HG03060 (cell line): ENCODE measurements at regions not wholly inside any gene's neighbourhood (a gene's known extent, or its start where the extent isn't known, plus 50 kb on each side); places are given as distances from the start of the nearest gene placed in this dataset.
"Not testable (repeated sequence)": the region's sequence is repeated elsewhere in the genome, so short reads cannot be mapped to it uniquely, and the experiment has no call there.

Source experiments
- ATAC-seq: cut with Tn5 transposase; IDR thresholded peaks from one replicate; pipeline ENCODE4 v1.9.1; 2021; ENCODE audit warnings: low read depth, moderate number of reproducible peaks; ENCODE audit not compliant: unreplicated experiment

DNA sequence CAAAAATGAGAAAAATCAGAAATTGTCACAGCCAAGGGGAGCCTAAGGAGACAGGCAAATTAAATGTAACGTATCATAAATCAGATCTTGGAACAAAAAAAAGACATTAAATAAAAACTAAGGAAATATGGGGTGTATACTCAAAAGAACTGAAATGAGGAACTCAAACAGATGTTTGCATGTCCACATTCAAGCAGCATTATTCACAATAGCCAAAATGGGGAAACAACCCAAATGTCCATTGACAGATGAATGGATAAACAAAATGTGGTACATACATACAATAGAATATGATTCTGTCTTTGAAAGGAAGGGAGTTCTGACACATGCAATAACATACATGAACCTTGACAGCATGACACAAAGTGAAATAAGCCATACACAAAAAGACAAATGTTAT is 155.8 kb upstream of the KLF7 start:
- no peak for ATAC-seq

DNA sequence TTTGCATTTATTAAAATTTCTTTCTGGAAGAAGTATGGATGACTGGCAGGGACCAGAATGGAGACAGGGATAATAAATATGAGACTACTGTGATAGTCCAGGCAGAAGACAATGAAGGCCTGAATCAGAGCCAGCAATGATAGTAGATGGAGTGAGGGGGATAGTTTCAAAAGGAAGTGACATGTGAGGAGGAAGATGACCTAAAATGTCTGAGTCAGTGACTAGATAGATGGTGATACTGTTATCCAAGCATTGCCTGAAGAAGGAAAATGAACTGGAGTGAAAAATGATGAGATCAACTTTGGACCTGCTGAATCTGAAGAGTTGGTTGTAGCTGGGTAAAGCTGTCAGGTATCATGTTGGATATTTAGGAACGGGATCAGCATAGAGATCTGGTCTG is 158.3 kb upstream of the KLF7 start:
- no peak for ATAC-seq

DNA sequence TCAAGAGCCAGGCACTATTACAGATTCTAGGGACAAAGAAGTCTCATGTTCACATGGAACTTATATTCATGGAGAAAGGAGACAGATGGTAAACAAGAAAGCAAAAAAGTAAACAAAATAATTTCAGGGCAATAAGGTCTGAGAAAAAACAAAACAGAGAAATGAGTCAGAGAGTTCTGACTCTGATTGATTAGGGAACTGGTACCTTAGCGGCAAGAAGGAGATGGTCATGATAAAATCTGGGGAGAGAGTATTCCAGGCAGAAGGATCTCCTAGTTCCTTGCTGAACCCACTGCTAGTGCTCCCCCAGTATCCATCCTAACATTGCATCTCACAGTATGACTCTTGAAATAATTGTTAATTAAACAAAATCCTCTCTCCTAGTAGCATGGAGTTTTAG is 161.8 kb upstream of the KLF7 start:
- no peak for ATAC-seq

DNA sequence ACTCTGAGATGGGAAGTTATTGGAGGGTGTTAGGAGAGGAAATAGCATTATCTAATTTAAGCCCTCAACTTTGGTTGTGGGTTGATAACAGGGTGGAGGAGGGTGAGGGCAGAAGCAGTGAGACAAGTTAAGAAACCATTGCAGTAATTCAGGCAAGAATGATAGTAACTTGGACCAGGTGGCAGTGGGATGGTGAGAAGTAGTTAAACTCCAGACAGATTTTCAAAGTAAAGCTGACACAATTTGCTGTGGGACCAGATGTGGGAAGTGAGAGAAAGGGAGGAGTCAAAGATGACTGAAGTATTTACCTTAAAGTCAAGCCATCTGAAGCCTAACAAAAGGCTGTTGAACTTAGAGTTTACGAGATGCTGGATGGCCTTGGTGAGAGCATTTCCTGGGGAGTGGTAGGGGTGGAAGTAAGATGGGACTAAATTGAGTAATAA is 163.2 kb upstream of the KLF7 start:
- ATAC-seq = no peak

DNA sequence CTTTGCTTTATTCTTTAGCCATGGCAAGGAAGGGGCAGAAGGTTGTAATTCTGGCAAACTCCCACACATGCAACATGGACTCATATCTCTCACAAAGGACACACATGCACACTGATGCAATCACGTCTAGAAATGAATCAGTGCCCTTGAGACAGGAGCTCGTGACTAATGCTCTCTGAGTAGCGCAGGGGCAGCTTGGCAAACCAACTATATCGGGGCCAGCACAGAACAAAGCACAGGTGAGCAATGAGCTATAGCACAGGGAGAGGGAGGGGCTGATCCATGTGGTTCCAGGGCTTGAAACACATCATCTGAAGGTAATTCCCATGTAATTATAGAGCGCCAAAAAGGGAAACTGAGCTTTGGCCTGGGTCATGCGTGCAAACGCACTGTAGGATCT is 165.2 kb upstream of the KLF7 start:
- peak; percentile 65 for ATAC-seq

DNA sequence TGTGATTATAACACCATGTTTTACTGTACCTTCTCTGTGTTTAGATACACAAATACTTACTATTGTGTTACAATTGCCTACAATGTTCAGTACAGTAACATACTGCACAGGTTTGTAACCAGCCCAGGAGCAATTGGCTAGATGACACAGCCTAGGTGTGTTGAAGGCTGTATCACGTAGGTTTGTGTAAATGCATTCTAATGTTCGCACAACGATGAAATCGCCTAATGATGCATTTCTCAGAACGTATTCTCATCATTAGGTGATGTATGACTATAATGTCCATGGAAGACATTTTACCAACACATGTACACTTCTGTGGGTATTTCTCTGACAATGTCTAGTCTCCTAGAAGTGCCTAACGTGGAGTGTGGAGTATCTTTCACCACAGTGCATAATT is 165.9 kb upstream of the KLF7 start:
- no peak for ATAC-seq

DNA sequence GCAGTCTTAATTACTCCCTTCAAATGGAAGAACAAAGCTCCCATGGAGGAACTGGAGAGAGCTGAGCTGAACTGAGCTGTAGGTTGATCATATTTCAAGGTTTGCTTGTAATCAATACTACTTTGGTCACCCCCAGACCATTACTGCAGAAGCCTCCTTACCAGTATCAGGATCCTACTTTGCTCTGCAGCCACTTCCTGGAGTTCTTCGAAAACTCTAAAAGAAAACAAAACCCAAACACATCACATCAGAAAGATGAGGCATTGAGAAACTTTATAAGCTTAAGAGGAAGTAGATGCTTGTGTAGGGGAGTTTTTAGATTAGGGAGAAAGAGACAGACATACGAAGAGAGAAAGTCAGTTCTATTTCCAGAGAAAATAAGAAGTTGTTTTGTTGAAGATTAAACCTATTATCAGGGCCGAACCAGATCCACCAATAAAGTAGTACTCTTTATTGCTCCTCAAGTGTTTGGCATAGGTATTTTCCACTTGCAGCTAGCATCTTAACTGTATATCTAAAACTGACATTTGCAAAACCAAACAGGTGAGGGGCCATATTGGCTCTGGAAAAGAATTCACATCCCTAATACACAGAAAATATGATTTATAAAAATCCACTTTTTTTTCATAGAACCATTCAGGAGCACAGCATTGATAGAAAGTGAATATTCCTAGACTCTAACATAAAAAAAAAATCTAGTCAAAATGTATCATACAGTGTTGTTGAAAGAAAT is 166.9 kb upstream of the KLF7 start:
- ATAC-seq = no peak

DNA sequence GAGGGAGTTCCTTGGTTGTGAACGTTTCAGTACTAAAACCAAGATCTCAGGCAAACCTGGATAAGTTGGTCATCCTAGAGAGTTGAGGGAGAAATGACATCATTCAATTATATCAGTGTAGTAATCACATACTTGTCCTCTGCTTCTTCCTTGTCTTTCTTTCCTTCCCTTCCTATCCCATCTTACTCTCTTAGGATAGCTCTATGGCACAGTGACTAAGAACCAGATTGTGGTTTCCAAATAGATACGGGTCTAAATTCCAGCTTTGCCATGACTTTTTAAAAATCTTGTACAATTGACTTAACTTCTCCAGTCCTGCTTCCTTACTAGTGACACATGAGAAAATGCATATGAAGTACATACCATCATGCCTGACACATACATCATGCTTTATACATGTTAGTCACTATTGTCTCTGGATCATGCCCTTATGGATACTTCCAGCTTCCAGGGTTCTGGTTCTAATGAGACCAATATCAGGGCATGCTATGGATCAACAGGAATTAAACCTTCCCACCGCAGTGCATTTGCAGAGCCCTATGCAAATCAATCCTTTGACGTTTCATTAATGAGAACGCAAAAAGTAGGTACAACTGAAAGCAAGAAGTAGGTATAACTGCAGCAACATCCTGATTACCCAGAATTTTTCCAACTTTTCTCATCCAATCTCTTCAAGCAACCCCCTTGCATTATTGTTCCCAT is 168.0 kb upstream of the KLF7 start:
- ATAC-seq = no peak

DNA sequence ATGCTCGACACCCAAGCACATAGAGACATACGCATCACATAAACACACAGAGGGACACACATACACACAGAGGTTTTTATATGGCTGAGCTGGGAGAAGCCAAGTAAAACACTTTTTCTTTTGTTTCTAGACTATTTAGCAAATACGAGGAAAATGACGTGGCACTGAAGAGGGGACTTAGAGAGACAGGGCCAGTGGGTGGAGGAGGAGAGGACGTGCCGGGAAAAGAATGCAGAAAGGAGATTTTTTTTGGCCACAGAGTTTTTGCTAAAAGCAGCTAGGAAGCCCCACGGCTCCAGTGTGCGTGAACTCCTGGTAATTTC is 168.5 kb upstream of the KLF7 start:
- ATAC-seq = no peak

DNA sequence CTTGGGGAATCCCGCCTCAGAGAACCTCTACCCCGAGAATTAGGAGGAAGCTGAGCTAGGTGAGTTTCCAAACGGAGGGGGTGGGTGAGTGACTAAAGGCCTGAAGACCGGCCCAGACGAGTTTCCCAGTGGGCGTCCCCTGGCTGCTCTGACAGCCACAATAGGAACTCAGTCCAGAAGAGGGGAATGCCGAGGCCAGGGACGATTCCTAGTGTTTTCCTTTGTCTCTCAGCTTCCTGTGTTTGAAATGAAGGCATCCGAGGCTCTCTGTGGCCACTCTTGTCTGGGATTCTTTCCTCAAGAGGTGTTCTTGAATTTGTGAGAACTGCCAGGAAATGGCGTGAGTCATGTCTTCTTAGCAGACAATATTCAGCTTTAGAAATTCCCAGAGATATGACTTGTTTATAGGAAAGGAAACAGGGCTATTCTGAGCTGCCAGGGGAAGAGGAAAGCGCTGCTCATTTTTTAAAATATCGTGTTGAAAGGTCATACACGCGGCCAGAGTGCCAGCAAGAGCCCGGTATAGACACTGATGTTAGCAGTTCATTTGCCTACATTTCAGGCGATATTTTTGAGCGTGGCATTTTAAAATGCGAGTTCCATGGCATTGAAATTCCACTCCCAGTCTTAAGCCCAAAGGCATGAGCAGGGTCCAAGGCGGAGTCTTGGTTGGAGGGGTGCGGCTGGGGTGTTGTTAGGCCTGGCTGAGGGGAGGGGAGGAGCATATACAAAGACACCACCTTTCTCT is 169.1 kb upstream of the KLF7 start:
- no peak for ATAC-seq

DNA sequence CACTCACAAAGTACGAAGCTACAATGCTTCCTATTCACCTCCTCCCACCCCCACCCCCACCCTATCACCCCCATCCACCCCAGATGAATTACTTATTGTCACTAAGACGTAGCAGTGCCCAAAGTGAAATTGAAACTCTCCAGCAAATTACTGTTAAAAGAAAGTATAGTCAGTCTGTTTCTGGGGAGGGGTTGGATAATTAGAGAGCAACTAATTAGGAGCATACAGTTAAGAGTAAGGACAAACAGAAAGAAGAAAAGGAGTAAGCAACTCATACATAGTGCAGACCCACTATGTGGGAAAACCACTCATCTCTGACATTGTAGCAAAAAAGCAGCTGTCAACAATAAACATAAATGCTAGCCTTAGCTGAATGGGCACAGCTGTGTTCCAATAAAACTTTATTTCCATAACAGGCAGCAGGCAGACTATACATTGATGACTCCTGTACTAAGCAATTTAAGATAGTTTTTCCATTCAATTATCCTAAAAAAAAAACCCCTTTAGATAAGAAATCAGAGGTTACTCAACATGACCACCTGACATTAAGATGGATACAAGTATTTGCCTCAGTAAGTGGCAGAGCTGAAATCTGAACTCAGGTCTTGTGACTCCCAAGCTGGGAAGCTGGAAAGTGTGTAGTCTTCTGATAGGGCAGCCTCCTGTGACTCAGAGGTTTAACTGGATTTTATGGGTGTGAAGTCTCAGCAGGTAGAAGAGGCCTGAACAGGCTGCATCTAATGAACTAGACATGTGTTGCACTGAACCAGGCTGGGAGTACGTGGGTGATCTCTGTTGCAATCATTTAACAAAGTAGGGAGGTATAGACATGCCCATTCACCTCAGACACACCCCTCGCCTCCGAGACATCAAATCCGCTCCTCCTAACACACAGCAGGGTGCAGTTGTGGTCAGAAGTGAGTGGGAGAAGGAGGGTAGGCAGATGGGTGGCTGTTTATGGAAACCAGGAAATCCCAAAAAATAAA is 171.8 kb upstream of the KLF7 start:
- peak; percentile 25 for ATAC-seq

DNA sequence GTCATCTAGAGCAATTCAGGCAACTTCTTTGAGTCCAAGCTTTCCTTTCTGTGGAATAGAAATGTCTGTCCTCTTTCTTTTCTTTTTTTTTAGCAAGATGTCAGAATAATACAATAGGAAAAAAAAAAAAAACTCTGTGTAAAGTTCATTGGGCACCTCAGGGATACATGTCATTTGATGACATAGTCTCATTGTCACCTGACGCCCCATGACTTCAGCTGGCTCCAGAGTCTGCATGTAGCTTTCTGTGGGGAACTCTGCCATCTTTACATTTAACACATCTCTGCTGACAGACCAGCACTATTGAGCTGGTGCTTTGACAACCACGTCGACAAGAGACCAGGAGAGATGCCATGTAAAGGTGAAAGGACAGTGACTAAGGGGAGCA is 172.5 kb upstream of the KLF7 start:
- no peak for ATAC-seq

DNA sequence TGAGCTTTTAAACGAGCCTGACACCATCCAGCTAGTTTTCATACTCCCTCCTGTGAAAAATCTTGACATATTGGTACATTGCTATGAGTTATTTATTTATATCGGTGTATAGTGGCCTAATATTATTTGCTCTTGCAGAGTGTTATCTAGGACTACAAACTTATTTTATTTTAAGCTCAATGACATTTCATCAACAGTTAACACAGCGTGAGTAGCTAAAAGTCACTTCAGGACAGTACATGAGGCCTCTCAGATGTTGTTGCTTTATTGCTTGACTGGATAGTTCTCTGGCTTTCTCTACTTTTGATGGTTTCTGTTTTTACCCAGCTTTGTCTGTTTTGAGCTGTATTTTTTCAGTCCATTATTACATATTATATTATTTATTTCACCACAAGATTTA is 172.9 kb upstream of the KLF7 start:
- no peak for ATAC-seq

DNA sequence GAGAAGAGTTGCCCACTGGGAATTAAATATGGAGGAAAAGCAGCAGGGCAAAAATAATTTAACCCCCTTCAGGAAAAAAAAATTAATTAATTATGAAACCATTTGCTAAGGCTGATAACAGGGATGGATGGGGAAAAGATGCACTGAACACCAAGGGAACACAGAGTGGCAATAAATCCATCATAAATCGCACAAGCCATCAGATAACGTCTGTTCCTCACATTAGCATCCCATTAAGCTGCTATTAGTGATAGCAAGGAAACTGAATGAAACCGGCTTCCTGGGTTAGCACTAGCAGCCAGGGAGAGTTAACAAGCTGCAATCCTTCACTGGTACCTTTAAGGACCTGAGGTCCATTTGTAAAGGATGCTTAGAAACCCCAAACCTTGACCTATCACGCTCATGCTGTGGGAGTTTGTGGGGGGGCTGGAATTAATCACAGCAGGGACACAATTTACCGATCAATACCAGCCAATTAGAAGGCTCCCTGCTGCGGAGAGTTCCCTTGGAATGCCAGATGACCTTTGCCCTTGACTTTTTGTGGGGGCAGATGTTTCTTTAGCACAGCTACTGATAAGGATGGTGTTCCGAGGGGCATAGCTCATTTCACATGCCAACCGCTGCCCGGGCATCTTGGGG is 175.5 kb upstream of the KLF7 start:
- no peak for ATAC-seq

DNA sequence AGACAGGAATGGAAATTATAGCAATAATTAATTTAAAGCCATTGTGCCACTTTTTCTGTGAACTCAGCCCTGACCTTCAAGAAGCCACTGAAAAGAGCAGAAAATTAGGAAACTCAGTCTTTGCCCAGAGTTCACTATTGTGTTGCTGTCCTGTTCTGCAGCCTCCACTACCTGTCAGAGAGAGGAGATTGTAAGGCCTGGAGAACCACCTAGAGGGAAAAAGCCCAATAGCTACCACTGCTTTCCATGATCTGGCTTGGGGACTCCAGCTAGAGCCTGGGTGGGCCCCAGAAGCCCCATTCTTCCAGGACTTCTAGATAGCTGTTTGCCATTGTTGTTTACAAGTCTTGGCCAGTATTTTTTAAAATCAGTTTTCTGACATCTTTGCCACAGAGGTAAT is 176.1 kb upstream of the KLF7 start:
- ATAC-seq = no peak

DNA sequence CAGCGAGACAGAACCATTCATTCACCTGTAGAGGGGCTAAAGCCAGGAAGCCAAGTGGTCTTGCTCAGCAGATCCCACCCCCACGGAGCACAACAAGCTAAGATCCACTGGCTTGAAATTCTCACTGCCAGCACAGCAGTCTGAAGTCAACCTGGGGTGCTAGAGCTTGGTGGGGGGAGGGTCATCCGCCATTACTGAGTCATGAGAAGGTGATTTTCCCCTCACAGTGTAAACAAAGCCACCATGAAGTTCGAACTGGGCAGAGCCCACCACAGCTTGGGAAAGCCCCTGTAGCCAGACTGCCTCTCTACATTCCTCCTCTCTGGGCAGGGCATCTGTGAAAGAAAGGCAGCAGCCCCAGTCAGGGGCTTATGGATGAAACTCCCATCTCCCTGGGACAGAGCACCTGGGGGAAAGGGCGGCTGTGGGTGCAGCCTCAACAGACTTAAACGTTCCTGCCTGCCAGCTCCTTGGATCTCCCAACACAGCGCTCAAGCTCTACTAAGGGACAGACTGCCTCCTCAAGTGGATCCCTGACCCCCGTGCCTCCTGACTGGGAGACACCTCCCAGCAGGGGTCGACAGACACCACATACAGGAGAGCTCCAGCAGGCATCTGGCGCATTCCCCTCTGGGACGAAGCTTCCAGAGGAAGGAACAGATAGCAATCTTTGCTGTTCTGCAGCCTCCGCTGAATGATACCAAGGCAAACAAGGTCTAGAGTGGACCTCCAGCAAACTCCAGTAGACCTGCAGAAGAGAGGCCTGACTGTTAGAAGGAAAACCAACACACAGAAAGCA is 179.0 kb upstream of the KLF7 start:
- ATAC-seq = not testable (repeated sequence)

DNA sequence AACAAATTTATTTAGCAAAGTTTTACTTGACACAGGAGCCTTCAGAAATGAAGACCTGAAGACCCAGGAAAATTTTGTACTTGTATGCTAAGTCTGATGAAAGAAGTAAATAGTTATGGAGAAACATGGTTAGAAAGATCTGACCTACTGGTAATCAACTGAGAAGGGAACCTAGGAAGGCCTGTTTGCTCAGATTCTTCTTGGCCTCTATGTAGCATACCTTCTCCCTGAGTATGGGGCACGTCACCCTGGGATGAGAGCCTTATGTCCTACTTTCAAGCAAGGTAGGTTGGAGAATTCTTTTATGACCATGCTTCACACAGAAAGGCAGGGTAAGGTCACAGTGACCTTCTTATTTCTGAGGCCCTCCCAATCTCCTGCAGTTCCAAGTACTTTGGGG is 178.6 kb upstream of the CREB1 start:
- no peak for ATAC-seq

DNA sequence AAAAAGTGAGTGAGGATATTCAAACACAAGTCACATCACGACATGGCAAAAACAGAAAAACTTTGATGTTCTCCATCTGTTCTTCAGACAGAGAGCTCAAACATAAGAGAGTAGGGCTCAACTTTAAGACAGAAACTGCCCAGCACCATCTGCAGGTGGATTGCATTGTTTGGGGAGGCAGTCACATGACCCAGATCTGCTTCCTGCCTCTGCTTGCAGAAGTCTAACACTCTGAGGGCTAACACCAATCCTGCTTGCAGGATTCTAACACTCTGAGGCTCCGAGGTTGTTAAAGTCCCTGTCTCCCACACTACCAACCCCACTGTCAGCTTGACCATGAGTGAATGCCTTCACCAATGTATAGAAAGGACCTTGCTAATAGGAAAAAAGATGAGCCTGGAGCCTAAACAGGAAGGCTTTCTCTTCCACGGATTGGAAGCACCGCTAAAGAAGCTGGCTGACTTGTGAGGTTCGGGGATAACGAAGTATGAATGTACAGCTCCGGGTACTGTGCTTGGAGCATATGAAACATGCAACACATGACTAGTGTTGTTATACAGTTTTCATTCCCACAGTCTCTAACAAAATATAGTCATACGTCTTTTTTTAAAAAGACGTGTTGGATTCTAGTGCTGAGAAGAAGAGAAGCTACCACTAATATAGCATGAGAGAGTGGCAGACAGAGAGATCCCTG is 176.6 kb upstream of the CREB1 start:
- no peak for ATAC-seq

DNA sequence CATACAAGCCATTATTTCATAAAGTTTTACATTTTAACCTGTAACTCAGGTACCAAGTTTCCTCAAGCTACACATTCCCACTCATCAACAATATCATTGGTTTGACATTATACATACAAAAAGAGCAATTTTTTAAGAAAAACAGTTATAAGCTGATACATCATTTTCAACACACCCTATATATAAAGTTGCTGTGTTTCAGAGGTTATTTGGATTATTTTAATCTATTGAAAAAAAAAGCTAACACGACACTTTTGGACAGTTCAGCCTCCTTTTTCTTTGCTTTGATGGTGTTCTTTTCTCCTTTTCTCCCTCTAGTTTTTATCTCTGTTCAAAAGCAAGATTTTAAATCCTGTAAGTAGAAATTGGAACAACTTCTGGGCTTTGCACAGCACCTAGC is 175.9 kb upstream of the CREB1 start:
- no peak for ATAC-seq
